PC-3 (cell line): ENCODE measurements at regions not wholly inside any gene's neighbourhood (a gene's known extent, or its start where the extent isn't known, plus 50 kb on each side); places are given as distances from the start of the nearest gene placed in this dataset.

ENCODE experiments used
- ATAC-seq: fragments of 200-7000 bp; cut with Tn5 transposase; 2 replicates; pipeline ENCODE4 v1.9.1; 2020; ENCODE audit warnings: mild to moderate bottlenecking, moderate library complexity
- BruUV-seq: library from RNA; stranded (reverse); fragments of 400-500 nt; replicated peaks from 2 replicates; lab custom pipeline; 2021; lab: Mats Ljungman, UMichigan
- CTCF ChIA-PET: fragments of 300-600 bp; sonication (Branson Sonifier 250); formaldehyde crosslinking; loops from one replicate; lab custom pipeline; 2022; ENCODE audit warnings: antibody characterized with exemption; lab: Charles Lee
- POLR2A ChIA-PET: fragments of 300-600 bp; sonication (Branson Sonifier 250); formaldehyde crosslinking; loops from one replicate; lab custom pipeline; 2022; ENCODE audit warnings: antibody characterized with exemption; ENCODE audit not compliant: unreplicated experiment; lab: Charles Lee
- DNase-seq: peaks from one replicate; pipeline ENCODE4 v3.0.0-alpha.2; 2015
- H2AFZ ChIP-seq: fragments of 300-600 bp; sonication (generic); 2 replicates; pipeline ENCODE4 v1.6.0; 2016; ENCODE audit warnings: antibody characterized with exemption, low read length
- H3F3A ChIP-seq: fragments of 300-600 bp; sonication (generic); one replicate; pipeline ENCODE4 v1.6.0; 2017; ENCODE audit warnings: antibody characterized with exemption, low read length, control low read depth, mild to moderate bottlenecking; ENCODE audit not compliant: unreplicated experiment
- H3K27ac ChIP-seq: fragments of 300-600 bp; sonication (generic); 2 replicates; pipeline ENCODE4 v1.5.1; 2016; ENCODE audit warnings: mild to moderate bottlenecking, low read length
- H3K27me3 ChIP-seq: fragments of 300-600 bp; sonication (generic); 2 replicates; pipeline ENCODE4 v1.6.1; 2016; ENCODE audit warnings: low read length, mixed read lengths
- H3K36me3 ChIP-seq: fragments of 300-600 bp; sonication (generic); 2 replicates; pipeline ENCODE4 v1.6.1; 2016; ENCODE audit warnings: low read depth, mixed run types, low read length, mixed read lengths
- H3K4me1 ChIP-seq: fragments of 300-600 bp; sonication (generic); 2 replicates; pipeline ENCODE4 v1.5.1; 2016; ENCODE audit warnings: low read length; ENCODE audit not compliant: insufficient read depth
- H3K4me2 ChIP-seq: fragments of 300-600 bp; sonication (generic); 2 replicates; pipeline ENCODE4 v1.6.0; 2016; ENCODE audit warnings: low read length
- H3K4me3 ChIP-seq: fragments of 300-600 bp; sonication (generic); 2 replicates; pipeline ENCODE4 v1.5.1; 2016; ENCODE audit warnings: mild to moderate bottlenecking, low read length, mixed read lengths
- H3K79me2 ChIP-seq: fragments of 300-600 bp; sonication (generic); 2 replicates; pipeline ENCODE4 v1.6.1; 2017; ENCODE audit warnings: low read length, mixed read lengths
- H3K9ac ChIP-seq: fragments of 300-600 bp; sonication (generic); 2 replicates; pipeline ENCODE4 v1.6.0; 2016; ENCODE audit warnings: mild to moderate bottlenecking, low read length
- H3K9me2 ChIP-seq: fragments of 300-600 bp; sonication (generic); replicated peaks from 2 replicates; pipeline ENCODE4 v1.6.1; 2016; ENCODE audit warnings: mixed run types, low read length, mixed read lengths
- H3K9me3 ChIP-seq: fragments of 300-600 bp; sonication (generic); 2 replicates; pipeline ENCODE4 v1.6.1; 2016; ENCODE audit warnings: low read length, mixed read lengths
- H4K20me1 ChIP-seq: fragments of 300-600 bp; sonication (generic); 2 replicates; pipeline ENCODE4 v1.6.1; 2016; ENCODE audit warnings: low read length, mixed read lengths
- EZH2 ChIP-seq: fragments of 300-600 bp; sonication (generic); IDR thresholded peaks from one replicate; pipeline ENCODE4 v1.6.1; 2017; ENCODE audit warnings: antibody characterized with exemption, mild to moderate bottlenecking, low read length; ENCODE audit not compliant: unreplicated experiment
- EZH2phosphoT487 ChIP-seq: fragments of 300-600 bp; sonication (generic); IDR thresholded peaks from 2 replicates; pipeline ENCODE4 v1.6.1; 2018; ENCODE audit warnings: mild to moderate bottlenecking, antibody characterized with exemption, low read length, borderline replicate concordance
- intact Hi-C: fragments of 100-400 bp; cut with micrococcal nuclease; formaldehyde crosslinking; loops from 2 replicates; pipeline ENCODE4 v1.9.0; 2023
- TF ChIP-seq, protein P1 (sequence below): fragments of 300-600 bp; sonication (generic); conservative IDR thresholded peaks from 2 replicates; pipeline ENCODE4 v1.5.1; 2017; ENCODE audit warnings: antibody characterized with exemption, low read depth, mild to moderate bottlenecking, low read length

- no peaks in the 10 kb centered on the region for H3K79me2 ChIP-seq
- no peaks in the 10 kb centered on the region for H3K27me3 ChIP-seq
- H3F3A ChIP-seq, result no peaks in the 10 kb centered on the region
- intact Hi-C loops, result loop anchor here (1.0 to 10.0 kb wide), 9 partner anchors 76 to 1177 kb away; no protein-coding TSS in a partner anchor
- no peaks in the 10 kb centered on the region for H4K20me1 ChIP-seq
- DNase-seq (peak; percentile 87), ATAC-seq (peak; percentile 95)
- H3K4me3 ChIP-seq, result peak overlapping the region; percentile 62
- no peaks in the 10 kb centered on the region for H3K9me2 ChIP-seq
- H3K27ac ChIP-seq, result no peak overlapping the region
- peak overlapping the region; percentile 84 for H3K4me2 ChIP-seq
- no peaks in the 10 kb centered on the region for H3K9me3 ChIP-seq
- no peaks in the 10 kb centered on the region for H3K36me3 ChIP-seq
- ChIA-PET POLR2A (interaction anchor here (0.6 to 0.7 kb wide), 3 partner anchors 40 to 451 kb away, joined by 3 to 7 read pairs (median 3); partner anchors contain the start of gene TRIB2), CTCF (interaction anchor here (0.5 to 1.8 kb wide), 16 partner anchors 40 to 1773 kb away, joined by 3 to 12 read pairs (median 4); partner anchors contain the start of gene TRIB2)
- peak overlapping the region; percentile 83 for H2AFZ ChIP-seq
- BruUV-seq, result no TSS peak
- no peak overlapping the region for H3K9ac ChIP-seq
- H3K4me1 ChIP-seq, result peaks cover 7% of the 10 kb centered on the region
- TF ChIP-seq, protein P1, sequence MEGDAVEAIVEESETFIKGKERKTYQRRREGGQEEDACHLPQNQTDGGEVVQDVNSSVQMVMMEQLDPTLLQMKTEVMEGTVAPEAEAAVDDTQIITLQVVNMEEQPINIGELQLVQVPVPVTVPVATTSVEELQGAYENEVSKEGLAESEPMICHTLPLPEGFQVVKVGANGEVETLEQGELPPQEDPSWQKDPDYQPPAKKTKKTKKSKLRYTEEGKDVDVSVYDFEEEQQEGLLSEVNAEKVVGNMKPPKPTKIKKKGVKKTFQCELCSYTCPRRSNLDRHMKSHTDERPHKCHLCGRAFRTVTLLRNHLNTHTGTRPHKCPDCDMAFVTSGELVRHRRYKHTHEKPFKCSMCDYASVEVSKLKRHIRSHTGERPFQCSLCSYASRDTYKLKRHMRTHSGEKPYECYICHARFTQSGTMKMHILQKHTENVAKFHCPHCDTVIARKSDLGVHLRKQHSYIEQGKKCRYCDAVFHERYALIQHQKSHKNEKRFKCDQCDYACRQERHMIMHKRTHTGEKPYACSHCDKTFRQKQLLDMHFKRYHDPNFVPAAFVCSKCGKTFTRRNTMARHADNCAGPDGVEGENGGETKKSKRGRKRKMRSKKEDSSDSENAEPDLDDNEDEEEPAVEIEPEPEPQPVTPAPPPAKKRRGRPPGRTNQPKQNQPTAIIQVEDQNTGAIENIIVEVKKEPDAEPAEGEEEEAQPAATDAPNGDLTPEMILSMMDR, result peak; percentile 89
- TF ChIP-seq EZH2phosphoT487, result no peak
Observed at GRCh38 chr2:13006829-13007717, 290.3 kb downstream of the TRIB2 start.

DNA sequence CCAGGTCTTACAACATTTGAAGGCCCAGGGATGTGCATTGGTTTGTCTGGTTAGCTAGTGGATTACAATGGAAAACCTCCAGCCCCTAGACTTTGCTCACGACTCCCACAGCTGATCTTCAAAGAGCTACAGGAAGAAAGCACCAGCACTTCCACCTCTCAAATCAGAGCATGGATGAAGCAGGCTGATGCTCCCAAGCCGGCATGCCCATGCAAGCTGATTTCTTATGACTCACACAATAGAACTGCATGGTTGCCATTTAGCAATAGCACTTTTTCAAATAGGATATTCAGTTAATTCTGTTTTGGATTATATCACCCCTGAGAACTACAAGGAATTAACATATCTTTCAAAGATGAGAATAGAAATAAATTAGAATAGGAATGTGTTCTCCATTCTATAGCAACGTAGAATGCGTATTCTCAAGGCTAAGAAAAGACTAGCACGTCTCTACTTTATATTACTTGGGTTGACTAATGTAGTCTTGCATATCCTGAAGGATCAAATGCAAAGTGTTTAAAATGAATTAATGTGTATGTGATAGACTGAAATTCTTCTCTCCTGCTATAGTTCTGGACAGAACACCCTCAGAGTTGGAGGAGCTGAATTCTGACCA lies 292.4 kb downstream of the TRIB2 start:
- Histone ChIP-seq H3K9me2 (no peaks in the 10 kb centered on the region), H2AFZ (no peak overlapping the region), H4K20me1 (no peaks in the 10 kb centered on the region), H3K27ac (no peak overlapping the region), H3K4me1 (peaks cover 7% of the 10 kb centered on the region), H3K9ac (no peak overlapping the region), H3K27me3 (no peaks in the 10 kb centered on the region), H3K4me2 (no peak overlapping the region), H3K9me3 (no peaks in the 10 kb centered on the region), H3K4me3 (no peak overlapping the region), H3F3A (no peaks in the 10 kb centered on the region), H3K79me2 (no peaks in the 10 kb centered on the region), H3K36me3 (no peaks in the 10 kb centered on the region)
- ChIA-PET CTCF (no interaction called here), POLR2A (no interaction called here)
- intact Hi-C loops, result loop anchor here (5.0 to 10.0 kb wide), 4 partner anchors 187 to 957 kb away; no protein-coding TSS in a partner anchor
- no TSS peak for BruUV-seq
- DNase-seq (no peak), ATAC-seq (no peak)
- no peak for TF ChIP-seq EZH2phosphoT487
- TF ChIP-seq, protein P1, result no peak
- no peak for TF ChIP-seq EZH2
